Neural progenitor cell (in vitro differentiated cells): ENCODE measurements at regions not wholly inside any gene's neighbourhood (a gene's known extent, or its start where the extent isn't known, plus 50 kb on each side); places are given as distances from the start of the nearest gene placed in this dataset.

ENCODE experiments used
- CTCF ChIP-seq: fragments of 200-600 bp; sonication (generic); IDR thresholded peaks from 2 replicates; pipeline ENCODE4 v1.5.1; 2017; ENCODE audit warnings: antibody characterized with exemption, mild to moderate bottlenecking
- EZH2 ChIP-seq: fragments of 200-600 bp; sonication (generic); IDR thresholded peaks from 2 replicates; pipeline ENCODE4 v1.6.1; 2017; ENCODE audit warnings: antibody characterized with exemption, mild to moderate bottlenecking, moderate library complexity

GRCh38 chr4:27728892-27729291 is 868.3 kb downstream of the STIM2 start:
- TF ChIP-seq CTCF (no peak), EZH2 (no peak)
